Mesenchymal stem cell (in vitro differentiated cells and primary cell): ENCODE measurements at regions not wholly inside any gene's neighbourhood (a gene's known extent, or its start where the extent isn't known, plus 50 kb on each side); places are given as distances from the start of the nearest gene placed in this dataset.

Experiments used
- DNase-seq: peaks from one replicate; pipeline ENCODE4 v3.0.0-alpha.2; 2013
- H2AFZ ChIP-seq: one replicate; pipeline ENCODE4 v1.6.1; 2013; ENCODE audit warnings: low read depth, mild to moderate bottlenecking, control low read depth, inconsistent platforms, low read length, moderate library complexity
- H2AK5ac ChIP-seq: 2 replicates; pipeline ENCODE4 v1.6.1; 2013; ENCODE audit warnings: low read length, moderate library complexity, mild to moderate bottlenecking, inconsistent platforms; ENCODE audit not compliant: severe bottlenecking
- H2BK120ac ChIP-seq: one replicate; pipeline ENCODE4 v1.6.1; 2013; ENCODE audit warnings: low read depth, mild to moderate bottlenecking, inconsistent platforms, low read length, moderate library complexity
- H2BK12ac ChIP-seq, 2 experiments: one replicate each; pipeline ENCODE4 v1.6.1; 2013; ENCODE audit warnings: inconsistent platforms in 2 of 2, low read length in 2 of 2, mild to moderate bottlenecking in 2 of 2, moderate library complexity in 2 of 2, control low read depth in 1 of 2
- H2BK15ac ChIP-seq: one replicate; pipeline ENCODE4 v1.6.1; 2013; ENCODE audit warnings: mild to moderate bottlenecking, low read depth, inconsistent platforms; ENCODE audit not compliant: poor library complexity, severe bottlenecking
- H2BK5ac ChIP-seq: 2 replicates; pipeline ENCODE4 v1.6.1; 2013; ENCODE audit warnings: low read depth, mild to moderate bottlenecking, low read length, control low read depth, inconsistent platforms; ENCODE audit not compliant: poor library complexity, severe bottlenecking
- H3K14ac ChIP-seq, 2 experiments: one replicate each; pipeline ENCODE4 v1.6.1; 2013; ENCODE audit warnings: inconsistent platforms in 2 of 2, low read length in 2 of 2, control low read depth in 1 of 2, mild to moderate bottlenecking in 1 of 2, moderate library complexity in 1 of 2
- H3K18ac ChIP-seq, 2 experiments: one replicate each; pipeline ENCODE4 v1.6.1; 2013; ENCODE audit warnings: inconsistent platforms in 2 of 2, low read length in 2 of 2, control low read depth in 1 of 2, low read depth in 1 of 2, mild to moderate bottlenecking in 1 of 2
- H3K23ac ChIP-seq, 2 experiments: one replicate each; pipeline ENCODE4 v1.6.1; 2013; ENCODE audit warnings: inconsistent platforms in 2 of 2, low read length in 2 of 2, mild to moderate bottlenecking in 2 of 2, moderate library complexity in 2 of 2, control low read depth in 1 of 2
- H3K27ac ChIP-seq: 2 replicates; pipeline ENCODE4 v1.5.1; 2013; ENCODE audit warnings: mild to moderate bottlenecking, moderate library complexity, low read length, control low read depth, inconsistent platforms; ENCODE audit not compliant: poor library complexity, severe bottlenecking
- H3K27me3 ChIP-seq, 2 experiments: 2 replicates each; pipeline versions ENCODE4 v1.6.1 to v1.7.0; 2013; ENCODE audit warnings: low read length in 2 of 2, mild to moderate bottlenecking in 2 of 2, moderate library complexity in 2 of 2, control low read depth in 1 of 2, inconsistent platforms in 1 of 2; ENCODE audit not compliant: control insufficient read depth in 1 of 2, insufficient read depth in 1 of 2
- H3K36me3 ChIP-seq, 2 experiments: 2 replicates each; pipeline versions ENCODE4 v1.6.1 to v1.7.0; 2013; ENCODE audit warnings: low read length in 2 of 2, control low read depth in 1 of 2, inconsistent platforms in 1 of 2, low read depth in 1 of 2, mild to moderate bottlenecking in 1 of 2; ENCODE audit not compliant: insufficient read depth in 2 of 2, control insufficient read depth in 1 of 2
- H3K4ac ChIP-seq, 2 experiments: one replicate each; pipeline ENCODE4 v1.6.1; 2013; ENCODE audit warnings: inconsistent platforms in 2 of 2, low read length in 2 of 2, mild to moderate bottlenecking in 2 of 2, moderate library complexity in 2 of 2, control low read depth in 1 of 2, low read depth in 1 of 2
- H3K4me1 ChIP-seq: 2 replicates; pipeline ENCODE4 v1.6.1; 2013; ENCODE audit warnings: low read depth, low read length, control low read depth; ENCODE audit not compliant: control insufficient read depth, insufficient read depth
- H3K4me2 ChIP-seq: 2 replicates; pipeline ENCODE4 v1.6.1; 2013; ENCODE audit warnings: low read length, mild to moderate bottlenecking, inconsistent platforms; ENCODE audit not compliant: poor library complexity, severe bottlenecking
- H3K4me3 ChIP-seq, 2 experiments: 2 replicates each; pipeline versions ENCODE4 v1.5.1 to v1.7.0; 2013; ENCODE audit warnings: low read length in 2 of 2, mild to moderate bottlenecking in 2 of 2, control low read depth in 1 of 2, low read depth in 1 of 2; ENCODE audit not compliant: insufficient read depth in 1 of 2
- H3K79me1 ChIP-seq: replicated peaks from 2 replicates; pipeline ENCODE4 v1.6.1; 2013; ENCODE audit warnings: mild to moderate bottlenecking, control low read depth, low read length, inconsistent platforms; ENCODE audit not compliant: poor library complexity, severe bottlenecking
- H3K9ac ChIP-seq: 2 replicates; pipeline ENCODE4 v1.7.0; 2013; ENCODE audit warnings: mild to moderate bottlenecking, low read length, moderate library complexity
- H3K9me3 ChIP-seq: 2 replicates; pipeline ENCODE4 v1.7.0; 2013; ENCODE audit warnings: mild to moderate bottlenecking, low read length; ENCODE audit not compliant: control insufficient read depth
- H4K8ac ChIP-seq: one replicate; pipeline ENCODE4 v1.6.1; 2013; ENCODE audit warnings: inconsistent platforms, mild to moderate bottlenecking, low read length, moderate library complexity
- H4K91ac ChIP-seq: one replicate; pipeline ENCODE4 v1.6.1; 2013; ENCODE audit warnings: mild to moderate bottlenecking, low read length, inconsistent platforms
- WGBS: methylation state at CpG from one replicate; pipeline ENCODE4 v1.1.7; 2013; ENCODE audit warnings: mixed read lengths; 5-methylcytosine and 5-hydroxymethylcytosine counted together

DNA sequence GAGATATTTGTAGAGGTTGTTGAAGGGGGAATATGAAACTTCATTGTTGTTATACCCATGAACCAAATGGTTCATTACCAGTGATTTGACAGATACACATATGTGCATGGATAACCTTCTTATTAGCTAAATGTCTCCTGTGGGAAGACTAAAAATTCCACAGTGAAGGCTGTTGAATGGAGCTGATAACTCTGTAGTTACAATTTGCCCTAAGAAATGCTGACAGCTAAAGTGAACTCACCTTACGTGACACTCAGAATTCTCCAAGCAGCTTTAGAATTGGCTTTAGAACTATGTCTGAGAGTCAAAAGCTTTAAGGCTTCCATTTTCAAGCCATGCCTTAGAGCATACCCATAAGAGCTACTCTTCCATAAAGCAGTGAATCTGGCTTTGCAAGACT, 276.9 kb downstream of the PRELID2 start:
- H3K4me3 ChIP-seq, result no peak overlapping the region
- H2BK12ac ChIP-seq, result no peak overlapping the region
- H3K79me1 ChIP-seq, result no peaks in the 10 kb centered on the region
- H2BK120ac ChIP-seq, result no peak overlapping the region
- no peaks in the 10 kb centered on the region for H3K36me3 ChIP-seq
- no peak overlapping the region for H2BK15ac ChIP-seq
- no peaks in the 10 kb centered on the region for H3K4me1 ChIP-seq
- H3K14ac ChIP-seq, result no peak overlapping the region
- no peak overlapping the region for H2AK5ac ChIP-seq
- no peak overlapping the region for H4K8ac ChIP-seq
- no peak overlapping the region for H3K4ac ChIP-seq
- H3K23ac ChIP-seq, result no peak overlapping the region
- no peaks in the 10 kb centered on the region for H3K9me3 ChIP-seq
- H3K4me2 ChIP-seq, result no peak overlapping the region
- H3K27me3 ChIP-seq, result no peaks in the 10 kb centered on the region
- DNase-seq, result no peak
- no peak overlapping the region for H3K27ac ChIP-seq
- no peak overlapping the region for H3K18ac ChIP-seq
- H4K91ac ChIP-seq, result no peak overlapping the region
- no peak overlapping the region for H3K9ac ChIP-seq
- WGBS, result 100% methylated on average over 1 of the region's 1 CpG
- H2BK5ac ChIP-seq, result no peak overlapping the region
- no peak overlapping the region for H2AFZ ChIP-seq

DNA sequence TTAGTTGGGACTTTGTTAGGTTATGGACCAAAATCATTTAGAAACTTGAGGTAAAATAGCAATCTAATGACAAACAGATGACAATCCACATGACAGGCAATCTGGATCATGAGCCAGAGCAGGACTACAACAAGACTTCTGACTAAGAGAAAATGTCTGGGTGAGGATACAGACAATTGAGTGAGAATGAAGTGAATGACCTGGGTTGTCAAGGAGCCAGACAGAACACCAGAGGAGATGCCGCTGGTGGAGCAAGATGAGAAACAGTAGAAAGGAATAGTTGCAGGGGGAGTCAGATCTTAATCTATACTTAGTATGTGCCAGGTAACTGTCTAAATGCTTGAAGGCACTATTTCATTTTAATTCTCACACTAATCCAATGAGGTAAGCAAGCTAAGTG, 277.8 kb downstream of the PRELID2 start:
- no CpG with 5 or more reads among the region's 1 CpG for WGBS
- H2BK12ac ChIP-seq, result no peak overlapping the region

DNA sequence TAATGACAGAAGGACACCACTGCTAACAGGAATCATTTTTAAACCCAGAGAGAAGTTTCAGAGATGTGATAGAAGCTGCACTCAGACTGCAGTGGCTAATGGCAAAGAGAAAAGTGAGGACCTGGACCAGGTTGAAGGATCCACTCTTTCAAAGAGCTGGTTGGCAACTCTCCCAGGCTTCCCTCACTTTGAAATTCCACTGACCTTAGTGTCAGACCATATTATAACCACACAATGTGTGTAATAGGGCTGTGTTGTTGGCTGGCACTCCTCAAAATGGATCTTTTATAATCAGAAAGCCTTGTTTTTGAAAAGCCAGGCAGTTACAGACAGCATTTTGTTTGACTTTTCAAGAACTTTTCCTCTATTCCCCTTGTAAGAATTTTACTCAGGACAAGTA, 280.7 kb downstream of the PRELID2 start:
- H3K4ac ChIP-seq, result no peak overlapping the region
- no peak overlapping the region for H3K23ac ChIP-seq
- DNase-seq, result no peak
- no peaks in the 10 kb centered on the region for H3K27me3 ChIP-seq
- no peaks in the 10 kb centered on the region for H3K36me3 ChIP-seq
- no peak overlapping the region for H2BK120ac ChIP-seq
- no peak overlapping the region for H4K91ac ChIP-seq
- no peak overlapping the region for H3K27ac ChIP-seq
- no peak overlapping the region for H2BK12ac ChIP-seq
- no peak overlapping the region for H3K18ac ChIP-seq
- H2BK5ac ChIP-seq, result no peak overlapping the region
- H2BK15ac ChIP-seq, result no peak overlapping the region
- H3K9me3 ChIP-seq, result no peaks in the 10 kb centered on the region
- H3K4me1 ChIP-seq, result no peaks in the 10 kb centered on the region
- no peak overlapping the region for H2AFZ ChIP-seq
- H2AK5ac ChIP-seq, result no peak overlapping the region
- H3K79me1 ChIP-seq, result no peaks in the 10 kb centered on the region
- H3K9ac ChIP-seq, result peak overlapping the region; percentile 56
- H3K4me2 ChIP-seq, result no peak overlapping the region
- no peak overlapping the region for H3K14ac ChIP-seq
- H3K4me3 ChIP-seq, result no peak overlapping the region
- no peak overlapping the region for H4K8ac ChIP-seq

More for the DNA sequence above, 277.8 kb downstream of the PRELID2 start:
- Histone ChIP-seq H3K36me3 (no peaks in the 10 kb centered on the region), H3K4me1 (no peaks in the 10 kb centered on the region), H2AK5ac (no peak overlapping the region), H3K9ac (no peak overlapping the region), H3K23ac (no peak overlapping the region), H3K4ac (no peak overlapping the region), H4K91ac (no peak overlapping the region), H3K79me1 (no peaks in the 10 kb centered on the region), H3K4me3 (no peak overlapping the region), H3K27me3 (no peaks in the 10 kb centered on the region), H4K8ac (no peak overlapping the region), H3K18ac (no peak overlapping the region), H3K27ac (no peak overlapping the region), H3K9me3 (no peaks in the 10 kb centered on the region), H2BK5ac (no peak overlapping the region), H3K4me2 (no peak overlapping the region), H2BK15ac (no peak overlapping the region), H2BK120ac (no peak overlapping the region), H2AFZ (no peak overlapping the region), H3K14ac (no peak overlapping the region)
- no peak for DNase-seq

DNA sequence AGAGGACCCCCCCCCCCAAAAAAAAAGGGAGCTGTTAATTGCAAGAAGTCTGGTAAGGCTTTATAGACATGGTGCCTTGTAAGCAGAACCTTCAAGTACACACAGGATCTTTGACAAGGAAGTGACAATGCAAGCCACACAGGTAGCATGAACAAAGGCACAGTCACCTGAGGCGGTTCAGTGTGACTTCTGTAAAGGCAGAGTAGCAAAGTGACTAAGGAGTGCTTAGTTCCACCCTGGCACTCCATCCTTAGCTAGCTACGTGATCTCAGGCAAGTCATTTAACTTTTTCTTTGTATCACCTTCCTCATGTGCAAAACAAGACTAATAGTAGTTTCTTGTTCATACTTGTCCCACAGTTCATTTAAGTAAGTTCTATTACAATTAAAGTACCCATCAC, 282.0 kb downstream of the PRELID2 start:
- Histone ChIP-seq H2BK12ac (no peak overlapping the region), H3K27ac (no peak overlapping the region), H4K8ac (no peak overlapping the region), H4K91ac (no peak overlapping the region), H2BK5ac (no peak overlapping the region), H3K18ac (no peak overlapping the region), H3K4me3 (no peak overlapping the region), H3K27me3 (no peaks in the 10 kb centered on the region), H3K4ac (no peak overlapping the region), H2BK15ac (no peak overlapping the region), H3K4me2 (no peak overlapping the region), H3K4me1 (peaks cover 2% of the 10 kb centered on the region), H2BK120ac (no peak overlapping the region), H3K9me3 (no peaks in the 10 kb centered on the region), H3K9ac (no peak overlapping the region), H2AFZ (no peak overlapping the region), H3K14ac (no peak overlapping the region), H3K23ac (no peak overlapping the region), H3K79me1 (no peaks in the 10 kb centered on the region), H3K36me3 (no peaks in the 10 kb centered on the region), H2AK5ac (no peak overlapping the region)
- WGBS, result 92% methylated on average over 2 of the region's 2 CpGs
- no peak for DNase-seq
